NCI-H82 treated with DMSO at 0.1 percent for 48 hours (cell line): ENCODE measurements at regions not wholly inside any gene's neighbourhood (a gene's known extent, or its start where the extent isn't known, plus 50 kb on each side); places are given as distances from the start of the nearest gene placed in this dataset.

ENCODE experiments used
- DNase-seq: peaks from one replicate; lab custom pipeline; 2025; ENCODE audit not compliant: unreplicated experiment; lab: John Stamatoyannopoulos, UW

GRCh38 chr18:47485221-47485797 lies 233.8 kb upstream of the SKOR2 start:
- DNase-seq = no peak

GRCh38 chr18:47484068-47484467 lies 232.6 kb upstream of the SKOR2 start:
- no peak for DNase-seq

- no peak for DNase-seq
Measured at GRCh38 chr18:47480166-47480565, 228.7 kb upstream of the SKOR2 start.

DNA sequence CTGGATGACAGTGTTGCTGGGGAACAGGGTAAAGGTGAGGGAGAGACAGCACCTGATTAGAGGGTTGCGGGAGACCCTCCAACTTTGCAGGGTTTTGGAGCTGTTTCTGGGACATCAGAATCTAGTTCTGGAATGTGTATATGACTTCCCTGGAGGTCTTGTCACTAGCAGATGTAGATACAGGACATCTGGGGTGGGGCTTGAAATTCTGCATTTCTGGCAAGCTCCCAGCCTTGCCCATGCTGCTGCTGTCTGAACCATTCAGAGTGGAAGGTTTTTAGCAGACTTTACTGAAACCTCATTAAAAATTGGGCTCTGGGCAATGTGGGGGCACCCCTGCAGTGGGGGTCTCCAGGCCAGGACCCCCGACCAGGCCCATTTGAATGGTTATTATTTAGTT lies 220.3 kb upstream of the SKOR2 start:
- no peak for DNase-seq

DNA sequence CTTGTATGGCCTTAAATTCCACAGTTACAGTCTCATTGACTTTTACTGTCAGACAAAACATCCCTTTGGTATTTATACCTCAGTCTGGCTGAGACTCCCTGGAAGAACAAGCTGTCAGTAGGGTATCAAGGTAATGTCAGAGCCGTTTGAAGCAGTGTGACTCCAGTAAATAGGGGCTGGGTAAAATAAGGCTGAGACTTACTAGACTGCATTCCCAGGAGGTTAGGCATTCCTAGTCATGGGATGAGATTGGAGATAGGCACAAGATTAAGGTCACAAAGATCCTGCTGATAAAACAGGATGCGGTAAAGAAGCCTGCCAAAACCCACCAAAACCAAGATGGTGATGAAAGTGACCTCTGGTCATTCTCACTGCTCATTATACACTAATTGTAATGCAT lies 219.5 kb upstream of the SKOR2 start:
- DNase-seq = no peak

- DNase-seq = no peak
Measured at GRCh38 chr18:47469576-47469975, 218.1 kb upstream of the SKOR2 start.

DNA sequence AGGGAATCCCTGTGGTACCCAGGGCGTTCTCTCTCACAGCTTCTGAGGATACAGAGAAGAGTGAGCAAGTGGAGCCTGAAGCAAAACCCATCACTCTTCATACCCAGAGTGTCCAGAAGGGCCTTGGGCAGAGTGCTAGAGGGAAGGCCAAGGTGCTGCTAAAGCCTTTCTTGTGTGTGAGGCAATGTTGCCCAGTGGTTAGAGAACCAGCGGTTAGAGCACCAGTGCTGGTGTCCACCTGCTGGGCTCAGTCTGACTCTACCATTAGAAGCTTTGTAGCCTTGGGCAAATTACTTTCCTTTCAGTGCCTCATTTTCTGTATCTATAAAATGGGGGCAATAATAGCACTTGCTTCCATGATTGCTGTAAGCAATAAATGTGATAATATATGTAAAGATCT lies 210.5 kb upstream of the SKOR2 start:
- DNase-seq = no peak

GRCh38 chr18:47461406-47461948 lies 210.0 kb upstream of the SKOR2 start:
- no peak for DNase-seq

DNA sequence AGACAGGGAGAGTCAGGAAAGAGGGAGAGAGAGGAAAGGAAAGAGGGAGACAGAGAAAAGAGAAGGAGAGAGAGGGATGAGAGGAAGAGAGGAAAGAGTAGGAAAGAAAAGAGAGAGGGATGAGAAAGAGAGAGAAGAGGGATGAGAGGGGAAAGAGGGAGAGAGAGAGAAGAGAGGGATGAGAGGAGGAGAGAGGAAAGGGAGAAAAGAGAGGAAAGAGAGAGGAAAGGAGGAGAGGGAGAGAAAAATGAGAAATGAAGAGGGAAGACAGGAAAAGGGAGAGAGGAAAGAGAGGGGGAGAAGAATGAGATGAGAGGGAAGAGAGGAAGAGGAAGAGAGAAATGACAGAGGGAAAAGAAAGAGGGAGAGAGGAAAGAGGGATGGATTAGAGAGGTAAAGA lies 207.0 kb upstream of the SKOR2 start:
- no peak for DNase-seq

GRCh38 chr18:47457614-47458013 lies 206.2 kb upstream of the SKOR2 start:
- no peak for DNase-seq

DNA sequence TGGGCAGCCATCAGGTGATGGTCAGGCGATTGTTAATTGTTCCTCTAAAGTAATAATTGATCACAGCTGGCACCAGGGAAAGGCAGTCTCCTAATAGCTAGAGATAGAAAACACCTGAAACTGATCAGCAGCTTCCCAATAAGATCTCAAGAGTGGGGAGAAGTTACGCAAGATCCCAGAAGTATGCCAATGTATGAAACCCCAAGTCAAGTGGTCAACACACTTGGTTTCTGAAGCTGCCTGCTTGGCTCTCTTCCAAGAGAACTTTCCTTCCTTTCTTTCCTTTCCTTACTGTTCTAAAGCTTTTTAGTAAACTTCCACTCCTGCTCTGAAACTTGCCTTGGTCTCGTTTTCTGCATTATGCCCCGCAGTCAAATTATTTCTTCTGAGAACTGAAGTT lies 201.6 kb upstream of the SKOR2 start:
- no peak for DNase-seq

GRCh38 chr18:47448956-47449355 lies 197.5 kb upstream of the SKOR2 start:
- DNase-seq = peak; percentile 70

DNA sequence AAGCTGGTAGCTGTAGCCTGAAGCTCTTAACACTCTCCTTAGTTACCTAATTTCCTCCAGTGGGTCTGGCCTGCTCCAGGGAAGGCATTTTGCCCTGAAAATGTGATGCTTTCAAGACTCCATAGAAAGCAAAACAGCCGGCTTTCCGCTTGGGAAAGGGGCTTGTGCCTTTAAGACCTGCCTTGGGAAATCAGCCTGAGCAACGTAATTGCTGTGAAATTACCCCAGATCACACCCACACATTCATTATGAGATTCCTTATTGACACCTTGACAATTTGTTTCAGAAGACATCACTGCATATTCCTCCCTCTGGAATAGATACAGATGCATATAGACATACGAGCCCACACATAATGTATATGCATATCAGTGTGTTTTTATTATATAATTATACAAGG lies 190.5 kb upstream of the SKOR2 start:
- no peak for DNase-seq

DNA sequence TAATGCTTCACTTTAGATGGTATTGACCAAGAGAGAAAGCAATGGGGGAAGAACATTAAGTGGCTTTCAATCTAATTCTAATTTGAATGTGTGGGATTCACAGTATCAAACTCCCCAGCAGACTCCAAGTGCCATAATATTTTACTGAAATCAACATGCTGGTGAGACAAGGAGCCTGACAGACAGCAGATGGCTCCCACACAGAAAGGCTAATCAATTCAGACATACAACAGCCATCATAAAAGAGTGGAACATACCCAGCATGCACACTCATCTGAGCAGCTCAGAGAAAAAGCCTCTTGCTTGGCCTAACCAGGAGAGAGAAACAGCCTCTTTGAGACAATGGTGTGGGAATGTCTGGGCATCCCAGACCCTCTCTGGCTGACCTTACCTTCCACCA lies 186.5 kb upstream of the SKOR2 start:
- DNase-seq = no peak

GRCh38 chr18:47436871-47437270 lies 185.4 kb upstream of the SKOR2 start:
- no peak for DNase-seq

- no peak for DNase-seq
Measured at GRCh38 chr18:47434214-47434746, 182.8 kb upstream of the SKOR2 start.

DNA sequence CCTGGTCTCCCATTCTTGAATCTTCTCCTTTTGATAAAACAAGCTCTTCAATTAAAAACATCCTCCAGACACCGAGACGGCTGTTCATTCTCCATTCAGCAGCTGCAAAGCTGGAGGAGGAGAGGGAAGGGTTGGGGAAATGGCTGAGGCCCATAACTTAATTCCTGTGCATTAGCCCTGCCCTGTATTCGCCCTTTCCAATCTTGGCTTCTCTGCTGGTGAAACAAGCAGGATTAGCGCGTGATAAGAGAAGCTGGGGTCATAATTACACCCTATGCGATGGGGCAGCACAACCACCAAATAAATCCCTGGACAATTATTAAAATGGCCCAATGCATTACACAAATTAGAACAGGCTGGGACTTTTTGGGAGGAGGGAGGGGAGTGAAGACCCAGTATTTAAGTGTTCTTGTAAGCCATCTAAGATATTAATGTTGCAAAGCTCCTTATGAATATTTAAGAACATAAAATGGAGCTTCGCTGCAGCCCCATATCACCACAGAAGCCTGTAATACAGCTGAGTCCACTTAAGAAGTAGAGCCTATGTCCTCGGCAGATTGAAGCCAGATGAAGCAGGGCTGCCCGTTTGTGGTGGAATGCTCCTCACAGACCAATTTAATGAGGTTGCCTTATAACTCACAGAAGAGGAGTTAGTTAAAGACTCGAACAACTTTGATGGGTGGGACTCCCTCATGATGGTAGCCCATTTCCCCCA lies 176.6 kb upstream of the SKOR2 start:
- DNase-seq = peak; percentile 50

- DNase-seq = no peak
Measured at GRCh38 chr18:47427072-47427471, 175.6 kb upstream of the SKOR2 start.

DNA sequence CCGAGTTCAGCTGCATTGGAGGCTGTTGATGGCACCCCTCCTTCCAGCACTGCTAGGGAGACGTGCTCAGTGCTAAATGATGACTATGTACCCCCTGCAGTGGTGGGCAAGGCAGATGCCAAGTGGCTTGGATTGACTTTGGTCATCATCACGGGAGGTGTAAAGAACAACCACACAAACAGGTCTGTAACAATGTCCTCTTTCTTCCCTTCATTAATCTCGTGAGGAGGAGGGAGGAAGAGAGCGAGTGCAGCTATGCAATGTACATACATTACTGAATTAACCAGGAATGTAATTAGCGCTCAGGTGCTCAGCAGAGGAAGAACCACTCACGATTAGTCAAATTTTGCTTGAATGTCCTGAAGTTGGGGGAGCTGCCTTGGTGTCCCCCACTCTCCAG lies 173.9 kb upstream of the SKOR2 start:
- DNase-seq = no peak

DNA sequence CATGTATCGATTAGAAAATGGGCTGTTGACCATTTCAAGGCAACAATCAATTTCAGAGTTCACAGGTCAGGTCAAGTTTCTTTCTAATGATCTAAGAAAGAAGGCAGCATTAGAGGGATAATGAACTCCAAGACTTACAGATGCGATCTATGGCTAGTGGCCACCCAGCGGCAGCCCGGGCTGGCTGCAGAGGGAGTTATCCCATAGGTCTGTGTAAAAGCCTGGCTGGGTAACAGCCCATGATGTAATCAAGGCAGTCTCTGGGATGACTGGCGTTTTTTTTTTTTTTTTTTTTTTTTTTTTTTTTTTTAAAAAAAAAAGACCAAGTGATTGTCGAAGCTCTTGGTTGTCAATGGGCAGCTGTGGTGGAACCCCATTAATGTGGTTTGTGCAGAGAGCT lies 171.1 kb upstream of the SKOR2 start:
- no peak for DNase-seq

GRCh38 chr18:47420130-47420529 lies 168.7 kb upstream of the SKOR2 start:
- DNase-seq = no peak

DNA sequence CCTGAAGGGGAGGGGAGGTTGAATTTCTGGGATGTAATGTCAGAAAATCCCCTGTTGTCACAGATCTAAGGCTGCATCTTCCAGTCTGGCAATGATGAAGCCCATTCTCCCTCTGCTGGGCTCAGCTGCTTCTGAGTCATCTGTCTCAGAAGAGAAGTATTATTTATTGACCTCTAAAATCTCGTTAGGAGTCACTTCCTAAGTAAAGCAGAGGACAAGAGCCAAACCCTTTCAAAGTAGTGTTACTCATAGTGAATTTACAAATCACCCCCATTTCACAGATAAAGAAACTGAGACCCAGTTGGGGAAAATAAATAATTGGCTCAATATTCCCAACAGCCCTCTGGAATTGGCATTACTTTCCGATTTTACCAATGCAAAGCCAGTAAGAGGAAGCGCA lies 167.3 kb upstream of the SKOR2 start:
- DNase-seq = no peak

DNA sequence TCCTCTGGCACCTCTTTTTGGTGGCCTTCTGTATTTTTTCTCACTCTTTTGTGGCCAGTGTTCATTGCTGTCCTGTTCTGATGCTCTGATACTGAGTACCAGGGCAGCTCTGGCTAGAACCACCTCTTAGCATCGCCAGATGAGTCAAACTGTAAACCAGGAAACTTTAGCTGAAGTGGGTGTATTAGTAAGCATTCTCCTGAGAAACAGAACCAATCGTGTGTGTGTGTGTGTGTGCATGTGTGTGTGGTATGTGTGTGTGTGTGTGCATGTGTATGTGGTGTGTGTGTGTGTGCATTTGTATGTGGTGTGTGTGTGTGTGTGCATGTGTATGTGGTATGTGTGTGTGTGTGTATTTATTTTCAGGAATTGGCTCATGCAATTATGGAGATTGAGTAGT lies 166.3 kb upstream of the SKOR2 start:
- no peak for DNase-seq
